GM19043 (cell line): ENCODE measurements at regions not wholly inside any gene's neighbourhood (a gene's known extent, or its start where the extent isn't known, plus 50 kb on each side); places are given as distances from the start of the nearest gene placed in this dataset.

Experiments used
- ATAC-seq: cut with Tn5 transposase; IDR thresholded peaks from one replicate; pipeline ENCODE4 v1.9.1; 2021; ENCODE audit warnings: low read depth; ENCODE audit not compliant: unreplicated experiment

DNA sequence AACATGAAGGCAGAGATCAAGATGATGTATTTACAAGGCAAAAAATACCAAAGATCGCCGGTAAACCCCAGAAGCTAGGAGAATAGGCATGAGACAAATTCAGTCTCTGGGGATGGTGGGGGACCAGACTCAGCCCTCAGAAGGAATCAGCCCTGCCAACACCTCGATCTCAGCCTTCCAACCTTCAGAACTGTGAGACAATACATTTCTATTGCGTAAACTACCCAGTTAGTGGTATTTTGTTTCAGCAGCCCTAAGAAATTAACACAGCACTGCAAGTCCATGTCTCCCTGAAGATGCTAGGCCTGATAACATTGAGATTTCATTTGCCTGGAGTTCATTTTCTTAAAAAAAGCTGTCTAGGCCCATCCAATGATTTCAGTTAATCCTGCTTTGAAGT is 622.5 kb downstream of the PTPRC start:
- ATAC-seq, result no peak

- no peak for ATAC-seq
Measured at GRCh38 chr1:199264283-199264682, 625.4 kb downstream of the PTPRC start.

DNA sequence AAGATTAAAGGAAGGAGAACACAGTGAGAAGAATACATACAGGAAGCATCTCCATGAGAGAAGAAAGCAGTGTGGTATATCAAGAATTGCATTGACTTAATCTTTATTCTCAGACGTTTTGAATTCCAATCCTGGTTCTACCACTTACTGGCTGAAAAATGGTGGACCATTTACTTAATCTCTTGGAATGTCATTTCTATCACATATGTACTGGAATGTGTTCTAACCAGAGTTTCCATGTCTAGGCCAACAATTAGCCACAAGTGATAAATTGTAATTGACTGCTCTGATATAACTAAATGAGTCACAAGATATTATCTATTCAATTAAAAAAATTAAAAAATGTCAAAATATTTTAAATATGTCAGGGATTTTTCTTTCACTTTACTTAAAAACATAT is 626.1 kb downstream of the PTPRC start:
- no peak for ATAC-seq

- ATAC-seq, result no peak
Measured at GRCh38 chr1:199265319-199265718, 626.5 kb downstream of the PTPRC start.

DNA sequence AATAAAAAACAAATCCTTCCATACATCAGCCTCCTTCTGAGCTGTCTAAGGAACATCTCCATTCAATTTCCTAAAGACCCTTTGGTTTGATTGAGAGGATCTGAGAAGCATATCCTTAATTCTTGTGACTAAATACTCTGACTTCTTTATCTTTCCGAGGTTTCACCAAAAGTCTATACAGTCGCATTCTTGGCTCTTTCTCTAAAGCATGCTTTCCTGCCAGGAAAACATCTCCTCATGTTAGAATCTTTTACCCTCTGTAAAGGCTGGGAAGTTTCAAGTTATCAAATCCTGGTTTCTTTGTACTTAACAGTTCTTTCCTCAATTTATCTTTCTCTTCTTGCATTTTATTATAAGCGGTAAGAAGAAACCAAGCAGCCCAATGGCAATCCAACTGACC is 630.4 kb downstream of the PTPRC start:
- ATAC-seq, result no peak

DNA sequence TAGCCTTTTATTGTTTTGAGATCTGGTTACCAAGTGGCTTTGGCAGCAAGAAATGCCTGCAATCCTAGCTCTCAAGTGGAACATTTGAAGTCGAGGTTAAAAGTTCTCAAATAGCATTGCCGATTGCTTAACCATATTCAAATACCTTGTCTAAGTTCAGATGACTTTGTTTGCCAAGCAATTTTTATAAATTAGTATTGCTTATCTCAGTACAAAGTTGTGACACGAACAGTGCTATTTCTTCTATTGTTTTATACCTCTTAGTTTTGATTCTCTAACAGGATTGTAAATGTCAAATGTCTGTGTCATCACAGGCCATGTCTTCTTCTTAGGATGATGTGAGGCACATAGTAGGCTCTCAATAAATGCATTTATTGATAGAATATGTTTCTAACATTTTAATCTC is 633.3 kb downstream of the PTPRC start:
- no peak for ATAC-seq

DNA sequence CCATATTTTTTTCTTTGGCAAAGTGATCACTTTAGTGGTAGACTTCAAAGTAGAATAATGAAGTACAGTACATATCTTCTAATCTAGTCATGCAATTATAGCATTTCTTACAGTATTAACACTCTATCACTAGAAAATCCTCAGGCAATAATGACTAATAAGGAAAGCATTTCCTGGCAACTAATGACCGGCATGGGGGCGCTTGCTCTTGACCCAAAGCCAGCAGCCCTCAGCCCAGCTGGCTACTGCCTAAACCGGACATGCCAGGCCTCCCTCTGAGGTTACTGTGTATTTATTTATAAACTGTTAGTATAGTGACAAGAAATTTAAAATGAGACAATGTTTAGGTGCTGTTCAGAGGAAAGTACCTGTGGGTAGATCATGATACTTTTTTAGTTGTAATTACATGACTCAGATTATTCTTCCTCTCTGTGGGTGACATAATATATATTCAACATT is 633.8 kb downstream of the PTPRC start:
- peak; percentile 54 for ATAC-seq

GRCh38 chr1:199273837-199274379 is 635.1 kb downstream of the PTPRC start:
- ATAC-seq, result no peak

DNA sequence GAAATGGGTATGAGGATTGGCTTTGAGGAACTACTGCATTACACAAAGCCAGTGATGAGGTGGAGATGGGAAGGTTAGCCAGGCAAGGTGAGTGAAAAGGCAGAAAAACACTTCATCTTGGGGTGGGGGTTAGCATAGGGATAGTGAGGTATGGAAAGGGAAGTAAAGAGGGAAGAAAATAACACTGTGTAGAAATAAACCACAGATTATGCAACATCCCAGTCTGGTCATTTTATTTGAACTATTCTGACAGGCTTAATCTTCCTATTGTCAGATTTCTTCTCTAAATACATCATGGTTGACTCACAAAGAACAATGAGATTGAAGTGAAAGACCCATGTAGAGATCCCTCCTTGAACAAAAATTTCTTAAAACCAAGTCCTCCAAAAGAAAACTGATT is 640.2 kb downstream of the PTPRC start:
- ATAC-seq, result no peak

DNA sequence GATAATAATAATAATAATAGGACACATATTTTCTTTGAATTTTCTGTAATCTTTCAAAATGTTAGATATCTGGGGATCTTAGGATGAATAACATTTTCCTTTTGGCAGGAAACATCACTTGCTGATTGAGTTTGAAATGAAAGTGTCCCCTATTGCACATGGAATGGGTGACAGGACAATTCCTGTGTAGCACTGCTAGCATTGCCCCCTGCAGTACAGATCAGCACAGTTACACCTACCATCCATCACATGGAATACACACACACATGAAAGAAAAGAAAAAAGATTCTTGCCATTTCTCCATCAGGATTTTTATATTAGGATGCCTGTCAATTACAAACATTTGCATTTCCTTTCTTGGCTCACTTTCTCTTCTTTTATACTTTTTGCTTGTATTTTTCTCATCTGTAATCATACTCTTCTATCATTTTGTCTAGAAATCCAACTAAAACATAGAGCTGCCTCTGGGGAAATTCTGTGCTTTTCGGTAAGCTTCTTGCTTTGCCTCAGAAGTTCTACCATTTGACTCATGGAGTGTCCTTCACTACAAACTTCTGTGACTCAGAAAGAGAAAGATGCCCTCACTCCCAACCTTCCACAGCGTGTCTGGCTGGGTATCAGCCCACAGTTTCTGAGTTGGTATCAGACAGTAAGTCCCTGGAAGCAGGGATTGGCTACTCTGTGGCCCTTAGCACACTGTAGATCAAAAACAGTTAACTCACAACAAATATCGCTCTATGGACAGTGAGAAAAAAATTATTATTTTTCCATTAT is 641.2 kb downstream of the PTPRC start:
- no peak for ATAC-seq

DNA sequence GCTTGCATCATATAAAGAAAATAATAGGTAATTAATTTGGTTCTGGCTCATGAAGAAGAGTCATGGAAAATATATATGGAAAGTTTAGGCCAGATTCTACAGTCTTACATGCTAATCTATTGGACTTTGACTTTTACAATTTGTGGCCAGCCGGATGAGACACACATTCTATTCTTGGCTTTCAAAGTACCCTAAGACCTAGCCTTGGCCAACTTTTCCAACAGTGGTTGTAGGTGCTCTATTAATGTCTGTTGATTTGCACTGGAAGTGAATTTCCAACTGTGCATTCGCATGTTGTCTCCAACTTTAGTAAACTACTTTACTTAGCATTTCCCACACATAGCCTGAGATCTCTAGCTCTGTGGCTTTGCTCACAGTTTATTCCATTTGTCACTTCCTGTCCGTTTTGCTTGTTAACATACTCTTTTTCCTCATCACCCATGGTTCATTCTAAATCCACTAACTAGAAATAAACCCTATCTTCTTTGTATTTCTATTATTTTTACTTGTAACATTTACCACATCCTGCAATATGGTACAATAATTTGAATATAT is 644.0 kb downstream of the PTPRC start:
- ATAC-seq, result no peak

DNA sequence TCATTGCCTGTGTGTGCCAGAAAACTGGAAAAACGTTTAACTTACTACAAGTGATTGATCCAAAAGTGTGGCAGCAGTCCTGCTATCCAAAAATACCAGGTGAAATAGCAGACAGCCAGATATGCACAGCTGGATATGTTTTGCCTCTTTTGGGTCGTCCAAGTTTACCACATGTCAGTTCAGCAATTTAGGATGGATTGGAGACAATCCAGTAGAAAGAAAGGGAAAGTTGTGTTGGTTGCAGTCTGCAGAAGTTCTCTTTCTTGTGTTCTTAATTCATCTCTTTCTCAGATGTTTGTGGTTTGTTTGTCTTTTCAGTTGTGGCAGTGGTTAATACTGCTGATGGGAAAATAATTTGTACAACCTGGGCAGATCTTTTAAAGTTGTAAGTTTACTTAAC is 645.0 kb downstream of the PTPRC start:
- ATAC-seq, result no peak

DNA sequence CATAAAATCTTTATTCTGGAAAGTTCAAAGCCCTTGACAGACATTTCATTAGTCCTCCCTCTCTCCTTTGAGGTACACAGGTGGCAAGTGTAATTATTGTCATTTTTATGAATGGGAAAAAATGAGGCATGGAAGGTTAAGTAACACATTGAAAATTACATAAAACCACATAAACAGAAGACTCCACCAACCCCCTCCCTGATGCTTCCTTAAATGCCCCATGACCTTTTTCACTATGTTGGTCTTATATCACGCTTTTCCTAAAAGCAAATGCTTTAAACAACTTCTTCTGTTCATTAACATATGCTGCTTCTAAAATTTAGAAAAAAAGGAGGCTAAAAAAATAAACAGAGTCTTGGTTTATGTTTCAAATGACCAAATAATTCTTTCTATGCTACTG is 648.4 kb downstream of the PTPRC start:
- ATAC-seq, result no peak

DNA sequence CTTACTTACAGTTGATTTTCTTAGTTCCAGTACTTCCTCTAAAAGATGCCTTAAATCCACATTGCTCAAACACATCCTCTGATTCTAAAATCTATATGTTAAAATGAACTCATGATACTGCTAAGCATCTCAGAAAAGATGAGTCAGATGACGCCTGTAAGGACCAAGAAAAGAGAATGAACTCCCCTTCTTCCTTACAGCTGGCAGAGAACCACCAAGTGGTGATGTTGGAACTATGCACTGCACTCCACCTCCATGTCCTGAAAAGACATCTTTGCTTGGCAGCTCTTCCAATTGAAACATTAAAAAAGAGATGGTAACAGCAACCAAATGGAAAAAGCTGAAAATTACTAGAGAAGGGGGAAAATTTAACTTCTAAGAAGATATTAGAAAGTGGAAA is 648.8 kb downstream of the PTPRC start:
- no peak for ATAC-seq

- no peak for ATAC-seq
Measured at GRCh38 chr1:199290186-199290585, 651.3 kb downstream of the PTPRC start.

DNA sequence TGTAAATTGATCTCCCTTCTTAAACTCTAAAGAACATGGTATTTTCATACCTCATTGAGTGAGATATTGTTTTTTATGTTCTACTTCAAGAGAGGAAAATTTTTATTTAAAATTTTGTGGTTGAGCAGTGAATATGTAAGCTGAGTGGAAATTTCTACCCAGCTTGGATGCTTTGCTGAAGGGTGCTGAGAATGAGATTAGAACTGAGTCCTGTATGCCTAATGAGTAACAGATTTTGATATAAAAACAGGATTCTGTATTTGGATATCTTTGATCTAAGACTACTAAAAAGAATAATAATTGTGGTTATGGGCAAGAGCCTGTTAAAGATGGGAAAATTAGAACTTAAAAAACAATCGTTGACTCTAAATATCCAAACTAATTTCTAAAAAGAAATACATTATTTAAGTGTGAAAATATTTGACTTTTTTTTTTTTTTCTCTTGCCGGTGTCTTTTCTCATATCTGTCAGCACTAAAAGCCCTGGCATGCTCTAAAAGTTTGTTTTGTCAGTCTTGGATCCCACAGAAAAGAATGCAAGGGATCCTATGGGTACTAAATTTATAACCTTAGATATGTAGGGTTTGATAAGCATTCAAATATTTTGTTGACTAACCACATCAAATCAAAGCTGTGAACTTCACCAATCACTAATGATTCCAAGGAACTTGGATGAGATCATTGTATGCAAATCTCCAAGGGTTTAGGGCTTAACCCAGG is 652.3 kb downstream of the PTPRC start:
- ATAC-seq, result no peak

- ATAC-seq, result no peak
Measured at GRCh38 chr1:199292896-199293295, 654.1 kb downstream of the PTPRC start.

- no peak for ATAC-seq
Measured at GRCh38 chr1:199295107-199295506, 656.3 kb downstream of the PTPRC start.

GRCh38 chr1:199297174-199297573 is 658.3 kb downstream of the PTPRC start:
- no peak for ATAC-seq

DNA sequence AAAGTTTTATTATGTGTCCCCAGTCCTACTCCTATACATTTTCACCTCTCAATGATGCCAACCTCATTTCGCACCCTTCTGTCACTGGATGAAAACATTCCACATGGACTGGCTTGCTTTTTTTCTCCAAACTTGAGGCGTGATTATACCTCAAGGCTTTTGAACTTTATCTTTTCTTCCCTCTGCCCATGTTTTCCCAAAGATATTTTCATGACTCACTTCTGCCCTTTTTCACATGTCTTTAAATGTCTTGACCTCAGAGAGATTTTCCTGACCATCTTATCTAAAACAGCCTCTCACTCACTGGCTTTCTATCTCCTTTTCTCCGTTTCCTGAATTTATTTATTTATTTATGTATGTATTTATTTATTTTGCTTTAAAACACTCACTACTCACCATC is 659.0 kb downstream of the PTPRC start:
- no peak for ATAC-seq

DNA sequence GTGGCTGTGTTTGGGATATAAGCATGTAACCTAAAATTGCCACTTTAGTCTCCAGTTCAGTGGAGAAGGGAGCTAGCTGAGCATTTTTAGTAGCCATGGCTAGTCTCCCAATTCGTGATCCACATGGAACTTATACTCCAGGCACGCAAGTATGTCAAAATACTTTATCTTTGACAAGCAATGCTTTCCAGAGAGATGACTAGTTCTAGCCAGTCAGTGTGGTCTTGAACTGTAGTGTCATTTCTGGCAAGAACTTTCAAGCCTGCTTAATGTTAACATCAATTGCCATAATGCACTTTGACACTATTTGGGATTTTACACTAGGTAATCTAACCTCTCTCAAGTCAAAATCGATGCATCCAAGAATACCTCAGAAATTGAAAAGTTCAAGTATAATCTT is 660.0 kb downstream of the PTPRC start:
- no peak for ATAC-seq
